Fibroblast of lung (primary cell): ENCODE measurements at regions not wholly inside any gene's neighbourhood (a gene's known extent, or its start where the extent isn't known, plus 50 kb on each side); places are given as distances from the start of the nearest gene placed in this dataset.

ENCODE experiments used
- CTCF ChIP-seq, 2 donors: IDR thresholded peaks in 1 of 2; conservative IDR thresholded peaks in 1 of 2; 1 replicate in 1 of 2; 2 replicates in 1 of 2; pipeline ENCODE4 v1.5.1; 2011 to 2012; ENCODE audit warnings: low read length in 2 of 2, control low read depth in 1 of 2, inconsistent platforms in 1 of 2, low read depth in 1 of 2, mild to moderate bottlenecking in 1 of 2
- EZH2 ChIP-seq: IDR thresholded peaks from 2 replicates; pipeline ENCODE4 v1.5.1; 2012; ENCODE audit warnings: low read length, control low read depth, mild to moderate bottlenecking; ENCODE audit errors: missing control alignments

DNA sequence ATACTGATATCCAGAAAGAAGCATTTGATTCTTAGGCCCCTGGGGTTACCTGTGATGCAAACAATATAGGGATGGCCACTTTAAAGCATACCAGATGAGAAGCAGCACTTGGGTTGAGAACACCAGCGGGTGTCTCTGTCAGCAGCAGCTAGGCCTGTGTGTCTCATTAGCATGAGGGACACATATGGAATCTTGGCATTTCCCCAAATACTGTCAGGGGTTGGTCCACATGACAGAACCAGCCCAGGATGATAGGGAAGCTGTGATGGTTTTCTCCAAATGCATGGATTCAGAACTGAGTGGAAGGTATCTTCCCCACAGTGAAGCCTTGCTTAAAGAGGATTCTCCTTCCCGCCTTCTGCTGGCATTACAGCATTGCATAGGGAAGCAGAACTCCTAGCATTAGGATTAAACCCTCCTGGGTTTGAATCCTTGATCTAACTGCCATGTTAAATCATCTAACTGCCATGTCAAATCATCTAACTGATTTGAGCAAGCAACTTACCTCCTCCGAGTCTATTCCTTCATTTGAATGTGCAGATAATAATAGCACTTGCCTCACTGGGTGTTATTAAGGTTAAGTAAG lies 111.5 kb upstream of the WSCD2 start:
- TF ChIP-seq EZH2 (no peak), CTCF (conservative IDR thresholded peaks at IDR 0.05 in 1 of 2, IDR thresholded peaks at IDR 0.05 in 1 of 2; ENCODE audit: low read depth in 1 of 2, low read length in 2 of 2) (no peak)
